ENCODE measurements at regions not wholly inside any gene's neighbourhood (a gene's known extent, or its start where the extent isn't known, plus 50 kb on each side); places are given as distances from the start of the nearest gene placed in this dataset.

GRCh38 chr6:106728296-106728870, 99.0 kb downstream of the QRSL1 start:
- POLR2A ChIA-PET: no interaction called here
- Histone ChIP-seq H3K9ac (ENCODE audit: control insufficient read depth, insufficient read depth, low read length) (no peak overlapping the region), H4K20me1 (ENCODE audit: control insufficient read depth, insufficient read depth) (no peaks in the 10 kb centered on the region), H3K4me2 (ENCODE audit: control insufficient read depth, insufficient read depth) (no peak overlapping the region), H3K36me3 (ENCODE audit: control insufficient read depth in 2 of 2, insufficient read depth in 2 of 2, low read length in 1 of 2) (no peaks in the 10 kb centered on the region), H3K4me1 (ENCODE audit: control insufficient read depth, insufficient read depth, low read length) (peaks cover 3% of the 10 kb centered on the region), H3K27me3 (replicated peaks in 1 of 2; ENCODE audit: control insufficient read depth in 2 of 2, insufficient read depth in 2 of 2, low read length in 1 of 2) (no peaks in the 10 kb centered on the region), H3K27ac (ENCODE audit: control insufficient read depth, insufficient read depth) (no peak overlapping the region), H3K9me3 (replicated peaks; ENCODE audit: control insufficient read depth, insufficient read depth, low read length) (no peaks in the 10 kb centered on the region), H3K4me3 (no peak overlapping the region), H2AFZ (ENCODE audit: control insufficient read depth, low read depth, low read length) (no peak overlapping the region), H3K79me2 (ENCODE audit: control insufficient read depth, insufficient read depth, low read length) (no peaks in the 10 kb centered on the region)
- 35% methylated on average over 5 of the region's 5 CpGs for WGBS (ENCODE audit: insufficient coverage, insufficient replicate concordance, low lambda C conversion rate, missing lambda C conversion rate)
- DNase-seq (ENCODE audit: low read depth, low spot score) (no peak), ATAC-seq (no peak), FAIRE-seq (no peak)
- SMC1A ChIA-PET (ENCODE audit: uncharacterized antibody, unreplicated experiment): interaction anchor here (0.8 kb wide), 1 partner anchor 16 kb away, joined by 4 read pairs; no protein-coding TSS in a partner anchor
- RAD21 ChIA-PET (ENCODE audit: unreplicated experiment): no interaction called here
- intact Hi-C loops (cut with micrococcal nuclease; ENCODE audit: unreplicated experiment): no loop called here
- BruUV-seq (replicated peaks): no TSS peak
- in situ Hi-C loops (cut with MboI): no loop called here
- CTCF ChIA-PET: interaction anchor here (0.9 to 1.5 kb wide), 3 partner anchors 15 to 120 kb away, joined by 3 to 5 read pairs (median 3); no protein-coding TSS in a partner anchor
- TF ChIP-seq MEF2B (IDR thresholded peaks at IDR 0.05; ENCODE audit: partially characterized antibody, poor library complexity, severe bottlenecking) (no peak), MYC (IDR thresholded peaks at IDR 0.05; ENCODE audit: insufficient read depth, insufficient read length, insufficient replicate concordance, low read length, severe bottlenecking) (no peak), ELK1 (IDR thresholded peaks at IDR 0.05; ENCODE audit: low read depth, low read length) (no peak), TCF12 (IDR thresholded peaks at IDR 0.05; ENCODE audit: low read depth, low read length) (no peak), SREBF2 (IDR thresholded peaks at IDR 0.05; ENCODE audit: low read length) (no peak), CHD2 (IDR thresholded peaks at IDR 0.05; ENCODE audit: borderline replicate concordance, low read depth, low read length) (no peak), BACH1 (IDR thresholded peaks at IDR 0.05; ENCODE audit: borderline replicate concordance) (no peak), CHD4 (IDR thresholded peaks at IDR 0.05) (no peak), IRF3 (IDR thresholded peaks at IDR 0.05) (no peak), ZNF274 (IDR thresholded peaks at IDR 0.05; ENCODE audit: insufficient read depth, insufficient read length) (no peak), KAT2A (conservative IDR thresholded peaks at IDR 0.05; ENCODE audit: control insufficient read depth, low read depth, low read length) (no peak), EP300 (IDR thresholded peaks at IDR 0.05; ENCODE audit: borderline replicate concordance in 1 of 2, control insufficient read depth in 1 of 2, low read depth in 2 of 2, low read length in 2 of 2) (no peak)
- TF ChIP-seq, protein P1, sequence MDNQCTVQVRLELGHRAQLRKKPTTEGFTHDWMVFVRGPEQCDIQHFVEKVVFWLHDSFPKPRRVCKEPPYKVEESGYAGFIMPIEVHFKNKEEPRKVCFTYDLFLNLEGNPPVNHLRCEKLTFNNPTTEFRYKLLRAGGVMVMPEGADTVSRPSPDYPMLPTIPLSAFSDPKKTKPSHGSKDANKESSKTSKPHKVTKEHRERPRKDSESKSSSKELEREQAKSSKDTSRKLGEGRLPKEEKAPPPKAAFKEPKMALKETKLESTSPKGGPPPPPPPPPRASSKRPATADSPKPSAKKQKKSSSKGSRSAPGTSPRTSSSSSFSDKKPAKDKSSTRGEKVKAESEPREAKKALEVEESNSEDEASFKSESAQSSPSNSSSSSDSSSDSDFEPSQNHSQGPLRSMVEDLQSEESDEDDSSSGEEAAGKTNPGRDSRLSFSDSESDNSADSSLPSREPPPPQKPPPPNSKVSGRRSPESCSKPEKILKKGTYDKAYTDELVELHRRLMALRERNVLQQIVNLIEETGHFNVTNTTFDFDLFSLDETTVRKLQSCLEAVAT (IDR thresholded peaks at IDR 0.05): no peak
- TF ChIP-seq, protein P2, sequence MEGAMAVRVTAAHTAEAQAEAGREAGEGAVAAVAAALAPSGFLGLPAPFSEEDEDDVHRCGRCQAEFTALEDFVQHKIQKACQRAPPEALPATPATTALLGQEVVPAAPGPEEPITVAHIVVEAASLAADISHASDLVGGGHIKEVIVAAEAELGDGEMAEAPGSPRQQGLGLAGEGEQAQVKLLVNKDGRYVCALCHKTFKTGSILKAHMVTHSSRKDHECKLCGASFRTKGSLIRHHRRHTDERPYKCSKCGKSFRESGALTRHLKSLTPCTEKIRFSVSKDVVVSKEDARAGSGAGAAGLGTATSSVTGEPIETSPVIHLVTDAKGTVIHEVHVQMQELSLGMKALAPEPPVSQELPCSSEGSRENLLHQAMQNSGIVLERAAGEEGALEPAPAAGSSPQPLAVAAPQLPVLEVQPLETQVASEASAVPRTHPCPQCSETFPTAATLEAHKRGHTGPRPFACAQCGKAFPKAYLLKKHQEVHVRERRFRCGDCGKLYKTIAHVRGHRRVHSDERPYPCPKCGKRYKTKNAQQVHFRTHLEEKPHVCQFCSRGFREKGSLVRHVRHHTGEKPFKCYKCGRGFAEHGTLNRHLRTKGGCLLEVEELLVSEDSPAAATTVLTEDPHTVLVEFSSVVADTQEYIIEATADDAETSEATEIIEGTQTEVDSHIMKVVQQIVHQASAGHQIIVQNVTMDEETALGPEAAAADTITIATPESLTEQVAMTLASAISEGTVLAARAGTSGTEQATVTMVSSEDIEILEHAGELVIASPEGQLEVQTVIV (IDR thresholded peaks at IDR 0.05; ENCODE audit: borderline replicate concordance, partially characterized antibody): no peak
